ENCODE measurements at regions not wholly inside any gene's neighbourhood (a gene's known extent, or its start where the extent isn't known, plus 50 kb on each side); places are given as distances from the start of the nearest gene placed in this dataset.
"Not testable (repeated sequence)": the region's sequence is repeated elsewhere in the genome, so short reads cannot be mapped to it uniquely, and the experiment has no call there.

- POLR2A ChIA-PET = no interaction called here
- CTCF ChIA-PET = no interaction called here
These were observed 85.8 kb upstream of the USP24 start for GRCh38 chr1:55300975-55301374.

- ChIA-PET CTCF (no interaction called here), POLR2A (no interaction called here)
These were observed 83.2 kb upstream of the USP24 start for GRCh38 chr1:55298167-55298894.

- POLR2A ChIA-PET, CTCF ChIA-PET: not testable (repeated sequence)
These were observed 81.1 kb upstream of the USP24 start for GRCh38 chr1:55296247-55296646.

DNA sequence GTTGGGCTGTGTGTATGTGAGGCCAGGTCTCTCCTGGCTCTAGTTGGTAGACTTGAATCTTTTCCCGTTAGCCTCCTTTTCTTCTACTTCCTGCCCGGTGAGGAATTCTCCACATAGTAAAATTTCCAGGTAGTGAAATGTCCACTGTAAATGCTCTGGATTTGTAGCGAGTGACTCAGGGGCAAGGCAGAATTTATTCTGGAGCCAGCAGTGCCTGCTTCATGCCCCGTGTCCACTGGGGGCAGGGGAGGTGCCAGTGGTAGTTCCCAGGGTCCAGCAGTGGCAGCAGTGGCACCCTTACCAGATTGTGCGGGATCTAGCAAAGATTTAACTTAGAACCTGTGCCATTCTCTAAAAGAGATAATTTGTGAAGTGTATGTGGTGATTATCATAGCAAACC, 74.5 kb upstream of the USP24 start:
- CTCF ChIA-PET = no interaction called here
- POLR2A ChIA-PET = no interaction called here

DNA sequence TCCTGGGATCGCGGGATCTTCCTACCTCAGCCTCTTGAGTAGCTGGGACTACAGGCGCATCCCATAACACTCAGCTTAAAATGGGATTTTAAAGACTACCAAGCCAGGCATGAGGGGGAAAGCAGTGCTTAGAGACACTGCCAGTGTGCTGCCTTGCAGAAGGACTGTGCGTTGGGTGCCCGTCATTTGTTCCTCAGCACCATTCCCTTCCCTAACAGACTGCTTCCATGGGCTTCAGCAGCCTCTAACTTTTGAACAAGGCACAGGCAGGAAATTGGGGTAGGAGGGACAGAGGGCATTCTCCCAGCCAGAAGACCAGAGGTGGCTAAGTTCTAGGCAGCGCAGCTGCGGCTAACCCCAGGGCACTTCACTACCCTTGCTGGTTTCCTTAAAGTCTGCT, 73.9 kb upstream of the USP24 start:
- POLR2A ChIA-PET = no interaction called here
- CTCF ChIA-PET = no interaction called here

- ChIA-PET CTCF (no interaction called here), POLR2A (no interaction called here)
These were observed 73.1 kb upstream of the USP24 start for GRCh38 chr1:55288245-55288644.

GRCh38 chr1:55287723-55288122, 72.6 kb upstream of the USP24 start:
- ChIA-PET CTCF (no interaction called here), POLR2A (no interaction called here)

DNA sequence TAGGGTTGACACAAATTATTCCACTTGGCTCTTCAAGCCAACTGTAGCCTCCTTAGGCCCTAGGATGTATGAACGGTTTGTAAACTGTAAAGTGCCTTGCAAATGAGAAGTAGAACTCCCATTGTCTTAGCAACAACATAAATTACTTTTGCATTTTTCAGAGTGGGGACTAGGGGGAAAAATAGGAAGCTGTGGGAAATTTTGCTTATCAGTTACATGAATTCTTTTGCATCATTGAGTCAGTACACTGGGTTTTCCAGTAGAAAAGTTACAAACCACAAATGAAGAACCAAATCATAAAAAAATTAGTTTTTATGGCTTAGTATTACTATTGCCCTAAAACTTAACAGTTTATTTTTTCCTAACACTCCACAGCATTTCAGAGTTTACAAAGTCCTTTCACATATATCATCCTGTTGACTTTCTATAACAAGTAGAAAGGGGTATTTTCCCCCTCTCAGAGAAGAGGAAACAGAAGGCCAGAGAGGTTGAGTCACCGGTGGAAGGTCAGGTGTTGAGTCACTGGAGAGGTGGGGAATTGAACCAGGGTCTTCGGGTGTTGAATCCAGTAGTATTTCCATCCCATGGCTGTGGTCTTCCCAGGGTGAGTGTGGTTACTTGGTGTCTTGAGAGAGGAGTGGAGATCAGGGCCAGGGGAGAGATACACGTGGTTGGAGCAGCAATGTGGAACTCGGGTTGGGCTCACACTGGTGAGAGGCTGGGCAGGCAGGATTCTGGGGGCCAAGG, 71.9 kb upstream of the USP24 start:
- ChIA-PET CTCF (no interaction called here), POLR2A (no interaction called here)

DNA sequence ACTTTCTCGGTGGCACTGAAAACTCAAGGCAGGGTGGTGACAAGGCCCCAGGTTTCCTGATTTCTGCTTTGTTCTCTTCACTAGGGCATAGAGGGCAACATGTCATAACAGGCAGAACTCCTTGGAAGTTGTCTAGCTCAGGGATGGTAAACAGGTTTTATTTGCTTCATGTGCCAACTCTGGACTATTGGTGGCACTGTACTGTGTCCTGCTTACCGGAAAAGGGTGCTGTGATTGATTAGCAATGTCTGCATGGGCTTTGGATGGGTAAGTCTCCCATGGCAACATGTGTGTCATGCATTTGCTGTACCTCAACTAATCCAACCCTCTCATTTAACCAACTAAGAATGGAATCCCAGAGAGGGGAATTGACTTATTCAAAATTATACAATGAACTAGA, 70.7 kb upstream of the USP24 start:
- CTCF ChIA-PET = no interaction called here
- POLR2A ChIA-PET = no interaction called here

GRCh38 chr1:55284856-55285255, 69.7 kb upstream of the USP24 start:
- CTCF ChIA-PET = no interaction called here
- POLR2A ChIA-PET = no interaction called here

GRCh38 chr1:55282058-55282457, 66.9 kb upstream of the USP24 start:
- ChIA-PET POLR2A (no interaction called here), CTCF (no interaction called here)

GRCh38 chr1:55280731-55281130, 65.6 kb upstream of the USP24 start:
- POLR2A ChIA-PET = no interaction called here
- CTCF ChIA-PET = no interaction called here

DNA sequence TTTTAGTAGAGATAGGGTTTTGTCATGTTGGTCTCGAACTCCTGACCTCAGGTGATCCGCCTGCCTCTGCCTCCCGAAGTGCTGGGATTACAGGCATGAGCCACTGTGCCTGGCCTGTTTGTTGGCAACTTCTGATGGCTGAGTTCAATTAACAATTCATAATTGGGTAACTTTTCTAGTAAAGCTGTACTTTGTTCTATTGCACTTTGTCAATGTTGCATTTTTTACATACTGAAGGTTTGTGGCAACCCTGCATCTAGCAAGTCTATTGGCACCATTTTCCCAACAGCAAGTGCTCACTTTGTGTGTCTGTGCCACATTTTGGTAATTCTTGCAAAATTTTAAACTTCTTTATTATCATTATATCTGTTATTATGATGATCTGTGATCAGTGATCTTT, 64.5 kb upstream of the USP24 start:
- CTCF ChIA-PET = interaction anchor here (0.6 to 3.2 kb wide), 4 partner anchors 139 to 1270 kb away, joined by 3 to 20 read pairs (median 3); no protein-coding TSS in a partner anchor
- POLR2A ChIA-PET = no interaction called here

DNA sequence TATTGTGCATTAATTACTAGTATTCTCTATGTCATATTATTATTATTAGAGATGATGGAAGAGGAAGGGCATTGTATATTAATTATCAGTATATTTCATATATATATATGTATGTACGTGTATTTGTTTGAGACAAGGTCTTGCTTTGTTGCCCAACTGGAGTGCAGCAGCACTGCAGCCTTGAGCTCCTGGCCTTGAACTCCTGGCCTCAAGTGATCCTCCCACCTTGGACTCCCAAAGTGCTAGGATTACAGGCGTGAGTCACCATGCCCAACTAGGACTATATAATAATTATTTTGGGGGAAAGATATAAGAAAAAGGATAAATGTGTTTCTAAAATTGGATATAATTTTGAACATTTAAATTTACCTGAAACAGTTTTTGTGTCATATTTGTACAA, 63.2 kb upstream of the USP24 start:
- POLR2A ChIA-PET = no interaction called here
- CTCF ChIA-PET = interaction anchor here (0.8 to 3.2 kb wide), 8 partner anchors 15 to 149 kb away, joined by 3 to 20 read pairs (median 4); no protein-coding TSS in a partner anchor

DNA sequence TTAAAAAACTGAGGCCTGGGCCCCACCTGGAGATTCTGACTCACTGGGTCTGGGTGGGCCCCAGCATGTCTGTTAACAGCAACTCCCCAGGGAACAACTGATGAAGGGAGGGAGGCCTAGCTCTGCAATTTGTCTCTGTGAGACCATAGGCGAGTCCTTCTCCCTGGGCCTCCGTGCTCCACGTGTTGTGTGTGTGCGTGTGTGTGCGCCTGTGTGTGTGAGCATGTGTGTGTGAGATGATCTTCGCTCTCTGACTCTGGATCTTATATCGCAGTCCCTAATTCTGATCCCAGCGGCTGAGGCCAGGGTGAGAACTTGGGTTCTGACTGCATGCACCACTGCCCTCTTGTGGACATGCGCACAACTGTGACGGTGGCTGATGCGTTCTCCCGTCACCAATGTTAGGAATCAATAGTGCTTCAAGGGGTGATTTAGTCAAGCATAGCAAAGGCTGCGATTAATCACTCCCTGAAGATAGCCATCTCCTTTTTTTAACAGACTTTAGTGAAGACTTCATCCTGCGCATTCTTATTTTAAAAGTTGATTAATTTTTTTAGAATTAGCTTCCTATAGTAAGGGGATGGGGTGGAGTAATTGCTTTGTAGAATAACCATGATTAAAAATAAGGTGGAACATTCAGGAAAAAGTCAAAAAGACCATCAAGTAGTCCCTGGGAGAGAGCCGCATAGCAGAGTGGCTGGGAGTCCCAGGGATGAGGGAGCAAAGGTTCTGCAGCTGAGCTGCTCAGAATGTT, 62.4 kb upstream of the USP24 start:
- CTCF ChIA-PET = interaction anchor here (0.8 to 3.2 kb wide), 13 partner anchors 16 to 202 kb away, joined by 3 to 20 read pairs (median 4); no protein-coding TSS in a partner anchor
- POLR2A ChIA-PET = no interaction called here

GRCh38 chr1:55276671-55277376, 61.7 kb upstream of the USP24 start:
- POLR2A ChIA-PET = no interaction called here
- CTCF ChIA-PET = interaction anchor here (1.0 to 3.2 kb wide), 9 partner anchors 22 to 201 kb away, joined by 3 to 20 read pairs (median 5); no protein-coding TSS in a partner anchor

DNA sequence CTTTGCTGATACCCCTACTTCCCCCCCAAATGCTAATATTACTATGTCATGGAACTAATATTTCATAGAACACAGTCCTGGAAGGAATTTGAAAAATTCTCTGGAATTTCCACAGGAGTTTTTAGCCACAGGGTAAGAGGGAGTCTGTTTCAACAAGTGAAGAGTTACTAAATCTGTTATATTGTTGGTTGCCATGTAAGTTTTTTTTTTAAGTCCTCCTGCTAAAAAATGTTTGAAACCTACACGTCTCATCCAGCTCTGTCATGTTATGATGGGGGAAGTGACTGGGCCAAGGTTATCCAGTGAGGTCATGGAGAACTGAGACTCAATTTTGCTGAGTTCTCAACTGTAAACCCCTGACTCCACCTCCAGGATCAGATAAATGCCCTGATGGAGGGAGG, 60.8 kb upstream of the USP24 start:
- ChIA-PET POLR2A (no interaction called here), CTCF (no interaction called here)

- ChIA-PET POLR2A (no interaction called here), CTCF (no interaction called here)
These were observed 60.1 kb upstream of the USP24 start for GRCh38 chr1:55275151-55275748.

- CTCF ChIA-PET = no interaction called here
- POLR2A ChIA-PET = no interaction called here
These were observed 57.8 kb upstream of the USP24 start for GRCh38 chr1:55272994-55273393.

Data from activated CD8-positive, alpha-beta memory T cell treated with anti-CD3 and anti-CD28 coated beads for 36 hours (primary cell).